GM12873 (cell line): ENCODE measurements at regions not wholly inside any gene's neighbourhood (a gene's known extent, or its start where the extent isn't known, plus 50 kb on each side); places are given as distances from the start of the nearest gene placed in this dataset.

Source experiments
- TF ChIP-seq, protein P1 (sequence below): IDR thresholded peaks from 2 replicates; pipeline ENCODE4 v1.5.1; 2012; ENCODE audit warnings: low read depth, mild to moderate bottlenecking, moderate library complexity, low read length, control low read depth; ENCODE audit not compliant: insufficient read depth; ENCODE audit errors: missing control alignments

DNA sequence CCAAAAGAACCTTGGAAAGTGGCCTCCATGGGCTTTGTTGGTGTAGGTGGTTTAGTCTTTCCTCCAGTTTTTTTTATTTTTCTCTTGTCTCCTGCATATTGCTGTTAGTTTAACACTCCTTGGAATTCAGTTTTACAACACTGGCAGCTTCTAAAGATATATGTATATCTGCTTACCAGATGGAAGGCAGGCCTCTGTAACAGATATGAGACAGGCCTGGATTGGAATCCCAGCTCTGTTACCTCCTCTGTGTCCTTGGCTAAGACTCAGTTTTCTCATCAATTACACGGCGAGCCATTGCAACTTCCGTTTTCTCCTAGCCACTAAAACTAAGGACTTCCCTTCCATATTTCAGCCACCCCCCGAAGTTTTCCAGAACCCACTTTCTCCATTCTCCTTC lies 133.4 kb upstream of the SMAD1 start:
- TF ChIP-seq, protein P1, sequence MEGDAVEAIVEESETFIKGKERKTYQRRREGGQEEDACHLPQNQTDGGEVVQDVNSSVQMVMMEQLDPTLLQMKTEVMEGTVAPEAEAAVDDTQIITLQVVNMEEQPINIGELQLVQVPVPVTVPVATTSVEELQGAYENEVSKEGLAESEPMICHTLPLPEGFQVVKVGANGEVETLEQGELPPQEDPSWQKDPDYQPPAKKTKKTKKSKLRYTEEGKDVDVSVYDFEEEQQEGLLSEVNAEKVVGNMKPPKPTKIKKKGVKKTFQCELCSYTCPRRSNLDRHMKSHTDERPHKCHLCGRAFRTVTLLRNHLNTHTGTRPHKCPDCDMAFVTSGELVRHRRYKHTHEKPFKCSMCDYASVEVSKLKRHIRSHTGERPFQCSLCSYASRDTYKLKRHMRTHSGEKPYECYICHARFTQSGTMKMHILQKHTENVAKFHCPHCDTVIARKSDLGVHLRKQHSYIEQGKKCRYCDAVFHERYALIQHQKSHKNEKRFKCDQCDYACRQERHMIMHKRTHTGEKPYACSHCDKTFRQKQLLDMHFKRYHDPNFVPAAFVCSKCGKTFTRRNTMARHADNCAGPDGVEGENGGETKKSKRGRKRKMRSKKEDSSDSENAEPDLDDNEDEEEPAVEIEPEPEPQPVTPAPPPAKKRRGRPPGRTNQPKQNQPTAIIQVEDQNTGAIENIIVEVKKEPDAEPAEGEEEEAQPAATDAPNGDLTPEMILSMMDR, result no peak

DNA sequence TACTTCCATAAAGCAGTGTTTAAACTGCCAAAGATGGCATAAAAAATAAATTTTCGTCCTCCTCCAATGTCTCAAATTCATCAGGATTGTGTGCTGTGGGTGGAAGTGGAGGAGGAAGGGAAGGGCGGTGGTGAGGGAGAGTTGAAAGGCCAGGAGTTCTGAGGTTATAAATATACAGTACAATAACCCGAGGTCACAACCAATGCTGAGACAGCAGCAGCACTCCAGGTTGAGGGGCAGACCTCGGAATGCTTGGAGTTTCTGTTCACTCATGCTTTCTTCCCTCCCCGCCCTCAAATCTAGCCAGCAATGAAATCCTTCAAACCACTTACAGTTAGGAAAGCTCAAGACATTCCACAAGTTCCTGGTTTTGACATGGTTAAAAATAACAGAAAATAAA lies 134.0 kb upstream of the SMAD1 start:
- TF ChIP-seq, protein P1, result no peak

DNA sequence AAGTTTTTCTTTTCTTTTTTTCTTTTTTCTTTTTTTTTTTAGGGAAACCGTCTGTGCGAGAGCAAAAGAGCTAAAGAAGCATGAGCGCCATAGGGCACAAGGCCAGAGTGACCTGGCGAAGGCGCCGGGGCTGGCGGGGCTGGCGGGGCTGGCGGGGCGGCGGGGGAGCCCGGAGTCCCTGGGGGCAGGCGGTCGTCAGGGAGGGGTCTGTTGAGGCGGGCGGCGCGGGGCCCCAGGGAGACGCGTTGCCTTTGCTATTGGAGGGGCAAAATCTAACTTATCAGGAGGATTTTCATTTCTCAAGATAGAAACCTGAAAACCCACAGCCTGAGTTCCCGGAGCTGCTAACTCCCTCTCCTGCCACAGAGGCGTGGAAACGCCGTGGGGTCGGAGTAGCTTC lies 135.6 kb upstream of the SMAD1 start:
- TF ChIP-seq, protein P1, result no peak

DNA sequence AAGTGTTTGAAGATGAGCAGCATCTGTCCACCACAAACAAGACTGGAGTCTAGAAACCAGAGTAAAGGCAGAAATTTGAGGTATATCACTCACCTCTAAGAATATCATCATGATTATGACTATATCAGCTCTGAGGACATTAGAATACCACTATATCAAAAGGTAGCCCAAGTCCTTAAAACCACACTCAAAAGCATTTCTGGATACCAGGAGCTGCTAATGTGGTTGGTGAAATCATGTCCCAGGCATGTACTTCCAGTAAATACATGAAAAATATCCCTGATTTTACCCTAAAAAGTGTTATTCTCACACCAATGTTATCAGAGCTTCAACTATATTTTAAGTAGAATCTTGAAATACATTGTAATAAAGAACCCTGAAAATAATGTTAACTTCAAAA lies 136.3 kb upstream of the SMAD1 start:
- TF ChIP-seq, protein P1, result no peak

DNA sequence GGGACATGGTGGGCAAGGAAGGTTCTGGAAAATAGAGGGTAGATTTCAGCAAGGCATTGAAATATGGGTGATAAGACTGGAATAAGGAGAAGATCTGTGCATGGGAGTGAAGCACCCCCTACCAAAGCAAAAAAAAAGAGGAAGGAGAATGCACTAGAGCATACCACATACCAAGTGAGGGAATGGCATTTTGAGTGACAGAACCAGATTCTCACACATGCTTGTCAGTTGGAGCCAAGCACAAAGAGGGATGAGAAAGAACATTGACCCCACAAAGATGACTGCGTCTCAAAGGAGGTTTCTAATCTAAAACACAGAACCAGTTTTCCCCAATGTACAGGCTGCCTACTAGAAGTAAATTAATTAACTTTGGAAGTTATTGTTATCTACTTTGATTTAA lies 140.3 kb upstream of the SMAD1 start:
- TF ChIP-seq, protein P1, result no peak

DNA sequence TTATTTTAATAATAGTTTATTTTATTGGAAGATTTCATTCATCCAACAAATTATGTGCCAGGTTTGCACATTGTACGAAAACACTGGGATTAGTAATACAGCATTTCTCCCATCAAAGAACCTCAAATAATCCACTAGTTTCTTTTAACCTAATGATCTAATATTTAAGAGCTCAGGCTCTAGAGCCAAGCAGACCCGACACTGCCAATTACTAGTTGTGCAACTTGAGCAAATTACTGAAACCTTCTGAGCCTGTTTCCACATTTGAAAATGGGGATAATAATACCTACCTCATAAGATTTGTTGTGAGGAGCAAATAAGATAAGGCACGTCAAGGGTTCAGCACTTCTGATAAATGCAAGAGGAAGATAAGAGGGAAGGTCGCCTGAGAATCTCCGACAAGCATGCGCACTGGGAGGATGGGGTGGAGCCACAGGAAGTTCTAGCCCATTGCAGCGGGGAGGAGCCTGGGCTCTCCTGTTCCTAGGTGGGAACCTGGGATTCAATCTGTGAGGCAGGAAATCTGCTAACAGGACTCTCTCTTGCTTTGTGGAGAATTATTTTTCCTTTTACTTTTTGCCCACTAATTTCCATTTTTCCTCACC lies 141.5 kb upstream of the SMAD1 start:
- TF ChIP-seq, protein P1, result no peak

DNA sequence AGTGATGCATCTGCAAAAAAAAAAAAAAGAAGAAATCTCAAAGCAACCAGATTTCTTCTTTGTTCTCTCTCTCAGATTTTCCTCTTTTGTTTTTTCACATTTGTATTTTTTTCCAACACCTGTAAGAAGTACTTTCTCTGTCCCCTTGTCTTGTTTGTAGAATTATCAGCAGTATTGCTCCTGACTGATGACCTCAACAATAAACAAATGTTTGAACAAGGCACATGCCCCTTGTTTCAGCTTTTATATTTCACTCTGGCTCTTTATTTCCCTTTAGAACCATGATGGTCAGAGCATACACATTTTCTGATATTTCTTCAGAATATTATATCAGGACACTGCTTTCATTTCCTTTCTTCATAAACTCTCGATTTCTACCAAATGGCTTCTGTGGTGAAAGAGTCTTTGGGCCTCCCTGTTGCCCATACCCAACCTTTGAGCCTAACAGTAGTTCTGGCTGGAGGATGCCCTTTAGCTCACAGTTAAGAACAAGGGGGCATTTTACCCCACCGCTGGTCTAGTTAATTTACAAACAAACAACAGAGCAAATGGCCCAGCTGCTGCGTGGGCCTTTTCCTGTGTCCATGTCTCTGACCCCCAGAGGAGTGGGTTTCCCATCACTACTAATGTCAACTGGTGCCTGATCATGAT lies 142.5 kb upstream of the SMAD1 start:
- TF ChIP-seq, protein P1, result no peak

DNA sequence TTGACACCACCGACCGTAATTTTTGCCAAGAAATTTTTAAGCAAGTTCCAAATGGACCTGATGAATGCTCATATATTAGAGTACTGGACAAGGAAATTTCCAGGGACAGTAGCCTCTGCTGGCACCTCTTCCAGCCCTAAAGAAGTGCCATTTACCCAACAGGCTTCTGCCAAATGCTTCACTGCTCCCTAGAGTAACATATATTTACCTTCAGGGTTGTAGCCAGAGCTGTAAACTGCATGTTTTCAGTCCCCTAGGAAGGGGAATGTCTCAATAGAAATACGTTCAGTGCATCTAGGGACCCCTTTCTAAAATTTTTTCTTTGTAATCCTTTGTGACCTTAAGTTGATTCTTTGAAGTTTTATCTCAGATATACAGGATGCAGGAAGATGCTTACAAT lies 143.1 kb upstream of the SMAD1 start:
- TF ChIP-seq, protein P1, result no peak
